ENCODE measurements at regions not wholly inside any gene's neighbourhood (a gene's known extent, or its start where the extent isn't known, plus 50 kb on each side); places are given as distances from the start of the nearest gene placed in this dataset.

DNA sequence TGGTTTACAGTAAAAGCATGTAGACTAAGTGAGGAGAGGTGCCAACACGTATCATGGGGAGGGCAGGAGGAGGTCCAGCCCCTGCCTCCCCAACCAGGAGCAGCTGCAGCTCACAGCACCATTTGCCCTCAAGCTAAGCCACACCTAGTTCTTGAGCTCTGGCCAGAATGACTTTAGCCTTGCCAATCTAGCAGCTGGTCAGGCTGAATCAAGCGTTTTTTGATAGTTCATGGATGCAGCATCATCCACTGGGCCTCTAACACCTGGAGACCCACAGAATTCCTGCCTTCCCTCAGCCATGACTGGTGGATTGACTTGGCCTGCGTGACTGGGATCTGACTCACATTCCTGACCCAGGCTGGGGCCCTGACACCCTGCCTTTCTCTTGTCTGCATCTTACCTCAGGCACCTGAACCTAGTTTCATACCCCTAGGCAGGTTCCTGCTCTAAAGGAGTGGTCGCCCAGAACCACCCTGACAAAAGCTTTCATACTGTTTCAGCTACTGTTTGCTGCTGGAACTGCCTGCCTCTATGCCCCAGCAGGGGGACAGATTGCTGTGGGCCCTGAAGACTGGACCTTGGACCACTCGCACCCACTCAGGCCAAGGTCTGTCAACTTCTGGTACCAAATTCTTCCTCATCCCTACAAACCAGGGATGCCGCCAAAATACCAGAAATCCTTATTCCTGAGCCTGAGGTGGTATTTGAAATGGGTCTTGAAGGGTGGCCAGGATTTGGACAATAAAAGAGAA is 122.3 kb downstream of the QRSL1 start:
- no peak overlapping the region for H3K4me3 ChIP-seq (ENCODE audit: low read depth, low read length)
- no peaks in the 10 kb centered on the region; the same call in 1 of the 2 replicates for H3K4me1 ChIP-seq
- no peaks in the 10 kb centered on the region for H3K36me3 ChIP-seq
- H3K27me3 ChIP-seq: no peaks in the 10 kb centered on the region
- TF ChIP-seq, protein P1, sequence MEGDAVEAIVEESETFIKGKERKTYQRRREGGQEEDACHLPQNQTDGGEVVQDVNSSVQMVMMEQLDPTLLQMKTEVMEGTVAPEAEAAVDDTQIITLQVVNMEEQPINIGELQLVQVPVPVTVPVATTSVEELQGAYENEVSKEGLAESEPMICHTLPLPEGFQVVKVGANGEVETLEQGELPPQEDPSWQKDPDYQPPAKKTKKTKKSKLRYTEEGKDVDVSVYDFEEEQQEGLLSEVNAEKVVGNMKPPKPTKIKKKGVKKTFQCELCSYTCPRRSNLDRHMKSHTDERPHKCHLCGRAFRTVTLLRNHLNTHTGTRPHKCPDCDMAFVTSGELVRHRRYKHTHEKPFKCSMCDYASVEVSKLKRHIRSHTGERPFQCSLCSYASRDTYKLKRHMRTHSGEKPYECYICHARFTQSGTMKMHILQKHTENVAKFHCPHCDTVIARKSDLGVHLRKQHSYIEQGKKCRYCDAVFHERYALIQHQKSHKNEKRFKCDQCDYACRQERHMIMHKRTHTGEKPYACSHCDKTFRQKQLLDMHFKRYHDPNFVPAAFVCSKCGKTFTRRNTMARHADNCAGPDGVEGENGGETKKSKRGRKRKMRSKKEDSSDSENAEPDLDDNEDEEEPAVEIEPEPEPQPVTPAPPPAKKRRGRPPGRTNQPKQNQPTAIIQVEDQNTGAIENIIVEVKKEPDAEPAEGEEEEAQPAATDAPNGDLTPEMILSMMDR (IDR thresholded peaks at IDR 0.05; ENCODE audit: low read depth, low read length): no peak
- no peak for DNase-seq
- no peaks in the 10 kb centered on the region for H3K9me3 ChIP-seq

DNA sequence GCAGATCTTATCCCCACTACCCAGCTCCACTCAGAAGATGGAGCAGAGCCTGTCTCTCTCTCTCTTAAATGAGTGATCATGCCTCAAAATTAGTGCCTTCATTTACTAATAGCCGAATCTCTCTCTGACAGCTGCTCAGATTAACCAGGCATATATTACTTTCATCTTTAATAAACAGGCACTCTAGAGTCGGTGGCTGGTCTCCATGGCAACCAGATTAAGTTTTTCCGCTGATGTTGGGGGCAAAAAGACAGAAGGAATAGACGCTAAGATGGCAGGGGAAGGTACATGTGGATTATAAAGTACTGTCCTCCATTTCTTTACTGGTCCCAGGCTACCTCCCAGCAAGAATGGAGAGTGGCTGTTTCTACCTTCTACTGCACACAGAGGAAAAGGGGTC is 121.6 kb downstream of the QRSL1 start:
- TF ChIP-seq, protein P1 (IDR thresholded peaks at IDR 0.05; ENCODE audit: low read depth, low read length): no peak
- DNase-seq: no peak
- Histone ChIP-seq H3K4me1 (no peaks in the 10 kb centered on the region; the same call in 1 of the 2 replicates), H3K36me3 (no peaks in the 10 kb centered on the region), H3K4me3 (ENCODE audit: low read depth, low read length) (no peak overlapping the region), H3K9me3 (no peaks in the 10 kb centered on the region), H3K27me3 (no peaks in the 10 kb centered on the region)

DNA sequence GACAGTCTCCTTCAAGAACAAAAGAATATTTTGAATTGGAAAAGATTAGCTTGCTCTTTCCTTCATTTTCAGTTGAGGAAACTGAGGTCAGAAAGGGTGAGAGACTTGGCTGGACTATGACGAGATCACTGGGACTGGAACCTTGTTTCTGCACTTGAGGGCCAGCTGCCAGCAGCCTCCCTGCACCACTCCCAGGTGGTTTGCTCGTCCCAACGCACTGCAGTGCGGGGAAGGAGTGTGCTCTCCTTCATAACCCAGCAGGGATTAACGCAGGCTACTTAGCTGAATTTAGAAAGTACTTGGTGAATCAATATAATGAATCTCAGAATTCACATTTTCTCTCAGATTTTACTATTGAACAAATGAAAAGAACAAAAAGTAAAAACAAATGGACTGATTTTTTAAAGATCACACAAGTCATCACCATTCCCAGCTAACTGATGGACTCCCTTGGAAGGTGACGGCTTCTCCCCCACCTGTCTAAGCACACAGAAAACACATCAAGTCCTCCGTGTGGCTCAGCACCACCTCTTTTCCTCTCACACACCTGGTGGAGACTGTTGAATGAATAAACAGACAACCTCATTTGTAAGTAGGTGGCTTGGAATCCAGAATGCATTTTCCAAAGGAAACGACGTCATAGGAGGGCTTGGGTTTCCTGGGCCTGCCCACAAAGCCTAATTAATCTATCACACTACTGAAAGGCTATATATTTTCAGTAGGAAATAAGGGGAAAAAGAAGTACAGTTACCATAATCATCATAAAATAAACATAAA is 121.0 kb downstream of the QRSL1 start:
- Histone ChIP-seq H3K36me3 (no peaks in the 10 kb centered on the region), H3K9me3 (no peaks in the 10 kb centered on the region), H3K27me3 (no peaks in the 10 kb centered on the region), H3K4me3 (ENCODE audit: low read depth, low read length) (no peak overlapping the region), H3K4me1 (no peaks in the 10 kb centered on the region; the same call in 1 of the 2 replicates)
- TF ChIP-seq, protein P1 (IDR thresholded peaks at IDR 0.05; ENCODE audit: low read depth, low read length): no peak
- DNase-seq: no peak

DNA sequence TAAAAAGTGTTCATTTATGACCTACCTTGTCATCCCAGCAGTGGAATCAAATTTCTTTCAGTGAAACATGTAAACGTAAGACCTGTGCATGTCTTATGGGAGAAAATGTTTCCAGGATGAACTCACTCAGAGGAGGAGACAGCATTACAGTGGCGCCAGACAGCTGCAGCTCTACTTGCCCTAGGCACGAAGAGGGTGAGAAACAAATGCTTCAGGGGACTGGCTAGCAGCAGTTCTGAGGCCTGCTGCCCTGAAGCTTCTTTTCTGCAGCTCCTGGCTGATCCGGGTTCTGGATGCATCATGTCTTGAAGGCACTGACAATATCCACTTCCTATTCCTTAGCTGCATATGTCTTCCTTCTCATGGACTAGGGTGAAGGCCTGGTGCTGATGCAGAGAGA is 120.2 kb downstream of the QRSL1 start:
- no peak for DNase-seq
- no peaks in the 10 kb centered on the region for H3K27me3 ChIP-seq
- H3K36me3 ChIP-seq: no peaks in the 10 kb centered on the region
- TF ChIP-seq, protein P1 (IDR thresholded peaks at IDR 0.05; ENCODE audit: low read depth, low read length): no peak
- H3K4me3 ChIP-seq (ENCODE audit: low read depth, low read length): no peak overlapping the region
- H3K4me1 ChIP-seq: no peaks in the 10 kb centered on the region; the same call in 1 of the 2 replicates
- no peaks in the 10 kb centered on the region for H3K9me3 ChIP-seq

DNA sequence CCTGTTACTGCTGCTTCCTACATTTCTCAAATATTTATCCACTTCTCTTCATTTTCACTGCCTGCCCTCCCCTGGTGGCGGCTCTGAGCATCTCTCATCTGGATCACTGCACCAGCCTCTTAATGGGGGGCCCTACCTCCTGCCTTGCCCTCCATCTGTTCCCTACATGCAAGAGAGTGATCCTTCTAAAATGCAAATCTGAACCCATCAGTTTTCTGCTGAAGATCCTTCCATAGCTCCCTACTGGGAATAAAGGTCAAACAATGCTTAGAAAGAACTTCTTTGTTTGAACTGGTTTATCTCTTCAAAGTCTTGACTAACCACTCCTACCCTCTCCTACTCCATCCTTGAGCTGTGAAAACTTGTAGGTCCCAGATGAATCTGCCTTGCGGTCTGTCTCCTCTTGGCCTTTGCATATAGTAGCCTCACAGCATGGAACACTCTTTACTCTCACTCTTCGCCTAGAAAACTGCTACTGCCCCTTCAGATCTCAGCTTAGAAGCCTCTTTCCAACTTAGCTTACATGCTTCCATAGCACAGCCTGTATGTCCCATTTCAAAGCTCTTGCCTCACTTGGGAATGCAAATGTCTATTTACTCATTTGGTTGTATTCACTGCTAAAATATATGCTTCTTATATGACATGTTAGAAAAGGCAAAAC is 119.3 kb downstream of the QRSL1 start:
- Histone ChIP-seq H3K9me3 (no peaks in the 10 kb centered on the region), H3K27me3 (no peaks in the 10 kb centered on the region), H3K4me3 (ENCODE audit: low read depth, low read length) (no peak overlapping the region), H3K4me1 (no peaks in the 10 kb centered on the region; the same call in 1 of the 2 replicates), H3K36me3 (no peaks in the 10 kb centered on the region)
- TF ChIP-seq, protein P1 (IDR thresholded peaks at IDR 0.05; ENCODE audit: low read depth, low read length): no peak; the same call in 1 of the 2 replicates
- DNase-seq: no peak

Measured in BE2C (cell line).